Neuronal stem cell (in vitro differentiated cells): ENCODE measurements at regions not wholly inside any gene's neighbourhood (a gene's known extent, or its start where the extent isn't known, plus 50 kb on each side); places are given as distances from the start of the nearest gene placed in this dataset.

Source experiments
- DNase-seq: peaks from one replicate; pipeline ENCODE4 v3.0.0-alpha.2; 2013; ENCODE audit warnings: low spot score
- H2AFZ ChIP-seq: one replicate; pipeline ENCODE4 v1.6.1; 2013; ENCODE audit warnings: mild to moderate bottlenecking, low read length, inconsistent platforms
- H2AK5ac ChIP-seq: 2 replicates; pipeline ENCODE4 v1.6.1; 2013; ENCODE audit warnings: low read depth, mild to moderate bottlenecking, inconsistent platforms, low read length, moderate library complexity, mixed read lengths
- H2BK120ac ChIP-seq: 2 replicates; pipeline ENCODE4 v1.6.1; 2013; ENCODE audit warnings: low read depth, mild to moderate bottlenecking, inconsistent platforms, low read length, moderate library complexity, mixed read lengths
- H2BK12ac ChIP-seq: one replicate; pipeline ENCODE4 v1.6.1; 2013; ENCODE audit warnings: low read length, inconsistent platforms
- H2BK15ac ChIP-seq: 2 replicates; pipeline ENCODE4 v1.6.1; 2013; ENCODE audit warnings: mild to moderate bottlenecking, low read length, inconsistent platforms, mixed read lengths
- H2BK5ac ChIP-seq: one replicate; pipeline ENCODE4 v1.6.1; 2013; ENCODE audit warnings: inconsistent platforms, mild to moderate bottlenecking, low read length, moderate library complexity
- H3K14ac ChIP-seq: one replicate; pipeline ENCODE4 v1.6.1; 2013; ENCODE audit warnings: low read length, inconsistent platforms
- H3K18ac ChIP-seq: 2 replicates; pipeline ENCODE4 v1.6.1; 2013; ENCODE audit warnings: low read length, inconsistent platforms
- H3K23ac ChIP-seq: 2 replicates; pipeline ENCODE4 v1.6.1; 2013; ENCODE audit warnings: low read depth, mild to moderate bottlenecking, mixed read lengths, low read length, inconsistent platforms; ENCODE audit not compliant: poor library complexity
- H3K27ac ChIP-seq: replicated peaks from 3 replicates; pipeline ENCODE4 v1.5.1; 2013; ENCODE audit warnings: low read length, inconsistent platforms
- H3K27me3 ChIP-seq, 3 experiments: 2 replicates each; pipeline ENCODE4 v1.6.1; 2013; ENCODE audit warnings: low read length in 3 of 3, mild to moderate bottlenecking in 2 of 3, inconsistent platforms in 1 of 3, low read depth in 1 of 3, mixed read lengths in 1 of 3, moderate library complexity in 1 of 3; ENCODE audit not compliant: control insufficient read depth in 3 of 3, insufficient read depth in 3 of 3
- H3K36me3 ChIP-seq, 2 donors: replicated peaks in 1 of 2; 2 replicates each; pipeline ENCODE4 v1.6.1; 2013; ENCODE audit warnings: low read length in 2 of 2; ENCODE audit not compliant: control insufficient read depth in 2 of 2, insufficient read depth in 2 of 2
- H3K4ac ChIP-seq: 2 replicates; pipeline ENCODE4 v1.6.1; 2013; ENCODE audit warnings: inconsistent platforms, mild to moderate bottlenecking, low read length, moderate library complexity
- H3K4me1 ChIP-seq, 2 donors: 1 replicate in 1 of 2; 2 replicates in 1 of 2; pipeline ENCODE4 v1.6.1; 2013; ENCODE audit warnings: low read length in 2 of 2, low read depth in 1 of 2; ENCODE audit not compliant: control insufficient read depth in 2 of 2, insufficient read depth in 1 of 2
- H3K4me2 ChIP-seq: one replicate; pipeline ENCODE4 v1.6.1; 2013; ENCODE audit warnings: mild to moderate bottlenecking, low read length, inconsistent platforms; ENCODE audit not compliant: insufficient read depth, poor library complexity, severe bottlenecking
- H3K4me3 ChIP-seq, 2 donors: 2 replicates each; pipeline ENCODE4 v1.5.1; 2013; ENCODE audit warnings: low read length in 2 of 2, mild to moderate bottlenecking in 2 of 2, inconsistent platforms in 1 of 2, moderate library complexity in 1 of 2
- H3K79me1 ChIP-seq: one replicate; pipeline ENCODE4 v1.6.1; 2013; ENCODE audit warnings: low read depth, mild to moderate bottlenecking, inconsistent platforms, low read length, moderate library complexity
- H3K9ac ChIP-seq: one replicate; pipeline ENCODE4 v1.6.1; 2013; ENCODE audit warnings: mild to moderate bottlenecking, low read depth, low read length, inconsistent platforms; ENCODE audit not compliant: poor library complexity
- H3K9me3 ChIP-seq, 2 donors: replicated peaks in 1 of 2; 2 replicates each; pipeline versions ENCODE3 to v1.6.1; 2013; ENCODE audit warnings: low read length in 2 of 2, mild to moderate bottlenecking in 2 of 2, inconsistent platforms in 1 of 2, low read depth in 1 of 2, mixed read lengths in 1 of 2, moderate library complexity in 1 of 2; ENCODE audit not compliant: control insufficient read depth in 2 of 2, insufficient read depth in 1 of 2
- H4K8ac ChIP-seq: one replicate; pipeline ENCODE4 v1.6.1; 2013; ENCODE audit warnings: low read depth, mild to moderate bottlenecking, inconsistent platforms, low read length, moderate library complexity
- H4K91ac ChIP-seq: one replicate; pipeline ENCODE4 v1.6.1; 2013; ENCODE audit warnings: low read length, low read depth, mild to moderate bottlenecking, inconsistent platforms; ENCODE audit not compliant: poor library complexity
- WGBS, 2 donors: extraction: QIAGEN DNeasy Blood & Tissue Kit; methylation state at CpG; one replicate each; pipeline ENCODE4 v1.1.7; 2013; ENCODE audit warnings: missing lambda C conversion rate in 2 of 2, mixed read lengths in 1 of 2; ENCODE audit not compliant: insufficient read length in 2 of 2, insufficient replicate concordance in 1 of 2; ENCODE audit errors: extremely low coverage in 2 of 2; 5-methylcytosine and 5-hydroxymethylcytosine counted together

GRCh38 chr2:11944311-11944710 lies 197.9 kb downstream of the LPIN1 start:
- Histone ChIP-seq H3K18ac (no peak overlapping the region), H3K4me1 (no peaks in the 10 kb centered on the region), H2AK5ac (no peak overlapping the region), H3K4me3 (no peak overlapping the region), H3K27ac (no peak overlapping the region), H3K14ac (no peak overlapping the region), H2BK12ac (no peak overlapping the region), H3K4me2 (no peak overlapping the region), H3K36me3 (no peaks in the 10 kb centered on the region), H4K8ac (no peak overlapping the region), H3K9me3 (no peaks in the 10 kb centered on the region), H2BK5ac (no peak overlapping the region), H3K27me3 (no peaks in the 10 kb centered on the region), H2BK15ac (no peak overlapping the region), H2AFZ (no peak overlapping the region), H4K91ac (no peak overlapping the region), H3K23ac (no peak overlapping the region), H3K9ac (no peak overlapping the region), H3K4ac (no peak overlapping the region), H2BK120ac (no peak overlapping the region), H3K79me1 (no peaks in the 10 kb centered on the region)
- WGBS, 2 donors = no CpG with 5 or more reads among the region's 4 CpGs
- DNase-seq = no peak

GRCh38 chr2:11945139-11946126 lies 199.0 kb downstream of the LPIN1 start:
- H2BK15ac ChIP-seq = no peak overlapping the region
- H2AK5ac ChIP-seq = no peak overlapping the region
- H3K9me3 ChIP-seq = no peaks in the 10 kb centered on the region
- DNase-seq = no peak
- H3K27me3 ChIP-seq = no peaks in the 10 kb centered on the region
- H2BK120ac ChIP-seq = no peak overlapping the region
- H3K4me1 ChIP-seq = peaks cover 0 to 3% of the 10 kb centered on the region in 2 donors
- no peaks in the 10 kb centered on the region for H3K79me1 ChIP-seq
- no peak overlapping the region for H2AFZ ChIP-seq
- H2BK12ac ChIP-seq = no peak overlapping the region
- no peak overlapping the region for H2BK5ac ChIP-seq
- no peak overlapping the region for H3K14ac ChIP-seq
- H3K9ac ChIP-seq = no peak overlapping the region
- H3K4me2 ChIP-seq = no peak overlapping the region
- no peak overlapping the region for H3K27ac ChIP-seq
- H4K8ac ChIP-seq = no peak overlapping the region
- no peak overlapping the region for H3K18ac ChIP-seq
- H3K23ac ChIP-seq = no peak overlapping the region
- no peak overlapping the region for H3K4ac ChIP-seq
- no peaks in the 10 kb centered on the region for H3K36me3 ChIP-seq
- WGBS, 2 donors = no CpG with 5 or more reads among the region's 5 CpGs
- H3K4me3 ChIP-seq = no peak overlapping the region
- no peak overlapping the region for H4K91ac ChIP-seq

GRCh38 chr2:11947956-11948355 lies 201.5 kb downstream of the LPIN1 start:
- no peaks in the 10 kb centered on the region for H3K27me3 ChIP-seq
- H2BK120ac ChIP-seq = no peak overlapping the region
- H3K9me3 ChIP-seq = no peaks in the 10 kb centered on the region
- no peak overlapping the region for H3K23ac ChIP-seq
- peaks cover 0 to 3% of the 10 kb centered on the region in 2 donors for H3K4me1 ChIP-seq
- no peak overlapping the region for H3K27ac ChIP-seq
- H3K4me3 ChIP-seq = no peak overlapping the region
- H3K14ac ChIP-seq = no peak overlapping the region
- H2BK12ac ChIP-seq = no peak overlapping the region
- H3K9ac ChIP-seq = no peak overlapping the region
- no peak overlapping the region for H3K18ac ChIP-seq
- no peak overlapping the region for H2AFZ ChIP-seq
- no peak overlapping the region for H2AK5ac ChIP-seq
- no peak for DNase-seq
- H3K4ac ChIP-seq = no peak overlapping the region
- no peak overlapping the region for H3K4me2 ChIP-seq
- no peak overlapping the region for H2BK15ac ChIP-seq
- H3K36me3 ChIP-seq = no peaks in the 10 kb centered on the region
- no CpG with 5 or more reads among the region's 4 CpGs for WGBS, 2 donors
- no peak overlapping the region for H2BK5ac ChIP-seq
- no peak overlapping the region for H4K8ac ChIP-seq
- no peaks in the 10 kb centered on the region for H3K79me1 ChIP-seq
- no peak overlapping the region for H4K91ac ChIP-seq

- no peak overlapping the region for H3K9ac ChIP-seq
- H2AFZ ChIP-seq = no peak overlapping the region
- no peak overlapping the region for H3K4ac ChIP-seq
- H3K14ac ChIP-seq = no peak overlapping the region
- no peaks in the 10 kb centered on the region for H3K36me3 ChIP-seq
- H2BK120ac ChIP-seq = no peak overlapping the region
- no peak overlapping the region for H3K18ac ChIP-seq
- H2BK5ac ChIP-seq = no peak overlapping the region
- H2BK12ac ChIP-seq = no peak overlapping the region
- no peaks in the 10 kb centered on the region for H3K79me1 ChIP-seq
- no peak overlapping the region for H3K27ac ChIP-seq
- no peak overlapping the region for H3K4me3 ChIP-seq
- H2AK5ac ChIP-seq = no peak overlapping the region
- no peak overlapping the region for H3K4me2 ChIP-seq
- no peaks in the 10 kb centered on the region for H3K27me3 ChIP-seq
- H2BK15ac ChIP-seq = no peak overlapping the region
- no peaks in the 10 kb centered on the region for H3K9me3 ChIP-seq
- no peak overlapping the region for H3K23ac ChIP-seq
- H4K8ac ChIP-seq = no peak overlapping the region
- no peak overlapping the region for H4K91ac ChIP-seq
- peaks cover 0 to 3% of the 10 kb centered on the region in 2 donors for H3K4me1 ChIP-seq
- WGBS, 2 donors = no CpG with 5 or more reads among the region's 4 CpGs
- no peak for DNase-seq
Observed at GRCh38 chr2:11949732-11950523, 203.5 kb downstream of the LPIN1 start.
